Adrenal gland (tissue), 9 donors: ENCODE measurements at regions not wholly inside any gene's neighbourhood (a gene's known extent, or its start where the extent isn't known, plus 50 kb on each side); places are given as distances from the start of the nearest gene placed in this dataset.

Experiments used
- DNase-seq, 7 donors: peaks; one replicate each; pipeline ENCODE4 v3.0.0-alpha.2; 2019 to 2020
- H3K27ac ChIP-seq, 5 donors: fragments of 200-600 bp; sonication (generic) in 4 of 5; 1 replicate in 3 of 5; 2 replicates in 2 of 5; pipeline versions ENCODE4 v1.5.1 to v1.8.0; 2016 to 2020; ENCODE audit warnings: mild to moderate bottlenecking in 1 of 5
- H3K27me3 ChIP-seq: fragments of 200-600 bp; 2 replicates; pipeline ENCODE4 v1.8.0; 2021
- H3K36me3 ChIP-seq, 2 donors: fragments of 200-600 bp; replicated peaks in 1 of 2; 1 replicate in 1 of 2; 2 replicates in 1 of 2; pipeline versions ENCODE4 v1.5.1 to v1.8.0; 2018 to 2022
- H3K4me1 ChIP-seq, 2 donors: fragments of 200-600 bp; replicated peaks in 1 of 2; 1 replicate in 1 of 2; 2 replicates in 1 of 2; pipeline versions ENCODE4 v1.5.1 to v1.8.0; 2018 to 2021
- H3K4me3 ChIP-seq, 4 donors: fragments of 200-600 bp; sonication (generic) in 3 of 4; one replicate each; pipeline ENCODE4 v1.5.1; 2016 to 2018
- H3K9me3 ChIP-seq, 3 donors: fragments of 200-600 bp; sonication (generic) in 1 of 3; replicated peaks in 1 of 3; 1 replicate in 2 of 3; 2 replicates in 1 of 3; pipeline versions ENCODE4 v1.5.1 to v1.8.0; 2016 to 2021
- POLR2A ChIP-seq, 2 donors: fragments of 450-650 bp; IDR thresholded peaks; one replicate each; pipeline ENCODE4 v1.6.1; 2017; ENCODE audit warnings: antibody characterized with exemption in 2 of 2, mild to moderate bottlenecking in 2 of 2, moderate library complexity in 1 of 2
- WGBS, 4 donors: extraction: QIAGEN DNeasy Blood & Tissue Kit in 2 of 4; methylation state at CpG; one replicate each; pipeline versions ENCODE4 v1.1.5 to v1.1.7; 2013 to 2017; 5-methylcytosine and 5-hydroxymethylcytosine counted together
- intact Hi-C, 2 donors: fragments of 100-400 bp; cut with DNase I; formaldehyde crosslinking; loops; one replicate each; pipeline versions ENCODE4 v1.14.1 to v1.15.0; 2022 to 2023
- TF ChIP-seq, protein P1 (sequence below), 6 experiments: fragments of 450-650 bp in 4 of 6; fragments of 200-600 bp in 2 of 6; sonication (generic) in 1 of 6; IDR thresholded peaks; 1 replicate in 5 of 6; 2 replicates in 1 of 6; pipeline versions ENCODE4 v1.5.1 to v1.8.0; 2016 to 2021; ENCODE audit warnings: antibody characterized with exemption in 6 of 6, mild to moderate bottlenecking in 2 of 6, moderate library complexity in 1 of 6
- donor health status: healthy with polysubstance abuse.
- donor health status: Bipolar disorder and iron deficiency.
- donor health status: DM: yes; HTN: yes; CAD: no.
- donor health status: DM: no; HTN: no; CAD: no.
- donor health status: DM: no; HTN: no; CAD: no.

DNA sequence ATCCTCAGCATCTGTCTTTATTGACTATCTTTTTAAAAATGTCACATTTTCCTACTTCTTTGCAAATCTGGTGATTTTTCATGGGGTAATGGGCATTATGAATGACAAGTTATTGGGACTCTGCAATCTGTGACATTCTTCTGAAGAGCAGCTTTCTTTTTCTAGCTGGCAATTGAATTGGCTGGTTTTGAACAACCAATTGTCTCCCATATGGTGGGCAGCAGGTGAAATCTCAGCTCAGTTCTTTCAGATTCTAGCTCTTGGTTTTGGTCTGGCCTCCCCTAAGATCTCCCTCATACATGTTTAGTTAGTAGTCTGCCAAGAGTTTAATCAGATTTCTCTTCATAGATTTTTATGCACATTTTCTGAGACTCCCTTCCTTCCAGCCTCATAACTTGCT is 107.9 kb upstream of the EPB41L3 start:
- Histone ChIP-seq H3K4me3 (no peak overlapping the region), H3K36me3 (no peaks in the 10 kb centered on the region), H3K27me3 (no peaks in the 10 kb centered on the region), H3K9me3 (no peaks in the 10 kb centered on the region), H3K27ac (no peak overlapping the region), H3K4me1 (no peaks in the 10 kb centered on the region)
- intact Hi-C loops = no loop called here
- no peak for TF ChIP-seq POLR2A (IDR thresholded peaks at IDR 0.05)
- TF ChIP-seq, protein P1, sequence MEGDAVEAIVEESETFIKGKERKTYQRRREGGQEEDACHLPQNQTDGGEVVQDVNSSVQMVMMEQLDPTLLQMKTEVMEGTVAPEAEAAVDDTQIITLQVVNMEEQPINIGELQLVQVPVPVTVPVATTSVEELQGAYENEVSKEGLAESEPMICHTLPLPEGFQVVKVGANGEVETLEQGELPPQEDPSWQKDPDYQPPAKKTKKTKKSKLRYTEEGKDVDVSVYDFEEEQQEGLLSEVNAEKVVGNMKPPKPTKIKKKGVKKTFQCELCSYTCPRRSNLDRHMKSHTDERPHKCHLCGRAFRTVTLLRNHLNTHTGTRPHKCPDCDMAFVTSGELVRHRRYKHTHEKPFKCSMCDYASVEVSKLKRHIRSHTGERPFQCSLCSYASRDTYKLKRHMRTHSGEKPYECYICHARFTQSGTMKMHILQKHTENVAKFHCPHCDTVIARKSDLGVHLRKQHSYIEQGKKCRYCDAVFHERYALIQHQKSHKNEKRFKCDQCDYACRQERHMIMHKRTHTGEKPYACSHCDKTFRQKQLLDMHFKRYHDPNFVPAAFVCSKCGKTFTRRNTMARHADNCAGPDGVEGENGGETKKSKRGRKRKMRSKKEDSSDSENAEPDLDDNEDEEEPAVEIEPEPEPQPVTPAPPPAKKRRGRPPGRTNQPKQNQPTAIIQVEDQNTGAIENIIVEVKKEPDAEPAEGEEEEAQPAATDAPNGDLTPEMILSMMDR (IDR thresholded peaks at IDR 0.05) = no peak
- no peak for DNase-seq

DNA sequence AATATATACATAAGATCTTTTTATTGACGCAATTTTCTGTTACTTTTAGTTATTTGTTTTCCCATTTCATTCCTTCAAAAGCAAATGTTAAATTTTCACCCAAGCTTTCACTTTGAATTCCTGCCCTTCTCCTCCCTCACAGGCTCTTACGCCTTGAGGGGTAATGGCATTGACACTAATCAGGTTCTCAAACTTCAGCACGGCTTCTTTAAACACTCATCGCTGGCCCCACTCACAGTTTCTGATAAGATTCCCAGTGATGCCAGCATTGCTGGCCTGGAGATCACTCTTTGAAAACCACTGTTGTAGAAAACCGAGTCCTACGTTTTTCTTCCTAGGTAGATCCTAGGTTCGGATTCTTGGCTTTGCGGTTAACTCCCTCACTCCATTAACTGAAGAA is 105.6 kb upstream of the EPB41L3 start:
- 86 to 92% (median 91%) methylated on average over 8 of the region's 8 CpGs for WGBS, 4 donors
- H3K4me3 ChIP-seq = no peak overlapping the region
- no peak overlapping the region for H3K27ac ChIP-seq
- H3K27me3 ChIP-seq = no peaks in the 10 kb centered on the region
- TF ChIP-seq, protein P1 (IDR thresholded peaks at IDR 0.05) = no peak
- no peak for TF ChIP-seq POLR2A (IDR thresholded peaks at IDR 0.05)
- no peaks in the 10 kb centered on the region for H3K9me3 ChIP-seq
- H3K4me1 ChIP-seq = no peaks in the 10 kb centered on the region
- intact Hi-C loops = no loop called here
- DNase-seq = no peak
- H3K36me3 ChIP-seq = no peaks in the 10 kb centered on the region

DNA sequence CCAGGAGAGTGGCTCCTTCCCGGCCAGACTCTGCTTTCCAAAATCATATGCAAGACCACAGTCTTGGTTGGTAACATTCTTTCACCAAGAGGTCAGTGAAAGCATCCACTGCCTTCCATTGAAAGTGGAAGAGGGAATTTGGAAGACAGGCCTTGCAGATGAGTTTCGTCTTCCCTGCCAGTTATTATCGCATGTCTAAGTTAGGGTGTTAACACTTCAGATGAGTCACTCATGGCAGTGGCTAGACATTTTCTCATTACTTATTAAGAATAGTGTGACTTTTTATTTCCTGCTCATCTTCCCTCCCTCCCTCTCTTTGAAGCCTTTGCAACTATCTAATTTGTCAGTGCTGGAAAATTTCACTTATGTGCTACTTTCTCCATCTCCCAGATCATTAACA is 102.9 kb upstream of the EPB41L3 start:
- TF ChIP-seq, protein P1 (IDR thresholded peaks at IDR 0.05) = no peak
- TF ChIP-seq POLR2A (IDR thresholded peaks at IDR 0.05) = no peak
- intact Hi-C loops = no loop called here
- H3K9me3 ChIP-seq = no peaks in the 10 kb centered on the region
- DNase-seq = no peak
- 45 to 77% (median 73%) methylated on average over 3 of the region's 3 CpGs for WGBS, 4 donors
- no peaks in the 10 kb centered on the region for H3K27me3 ChIP-seq
- H3K27ac ChIP-seq = no peak overlapping the region
- no peaks in the 10 kb centered on the region for H3K4me1 ChIP-seq
- no peak overlapping the region for H3K4me3 ChIP-seq
- no peaks in the 10 kb centered on the region for H3K36me3 ChIP-seq

DNA sequence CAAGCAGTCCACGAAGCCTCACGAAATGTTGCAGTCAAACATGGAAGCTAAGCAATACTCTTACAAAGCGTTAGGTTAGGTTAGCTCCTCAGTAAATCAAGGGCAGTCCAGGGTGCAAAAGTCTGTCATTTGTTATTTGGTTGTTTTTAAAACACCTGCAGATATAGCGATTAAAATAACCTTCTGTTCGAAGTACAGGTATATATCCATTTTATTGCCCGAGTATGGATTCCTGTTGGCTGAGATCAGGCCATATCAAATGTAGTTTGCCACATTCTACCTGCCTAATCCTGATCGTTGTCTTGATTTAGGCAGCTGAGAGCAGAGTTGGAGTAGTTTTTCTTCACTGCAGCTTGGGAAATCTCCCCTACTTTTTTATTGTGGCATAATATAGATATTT is 99.5 kb upstream of the EPB41L3 start:
- 77 to 86% (median 84%) methylated on average over 7 of the region's 7 CpGs for WGBS, 4 donors
- intact Hi-C loops = no loop called here

More for the DNA sequence above, 99.5 kb upstream of the EPB41L3 start:
- DNase-seq = no peak
- Histone ChIP-seq H3K4me3 (no peak overlapping the region), H3K36me3 (no peaks in the 10 kb centered on the region), H3K27me3 (no peaks in the 10 kb centered on the region), H3K27ac (no peak overlapping the region), H3K4me1 (no peaks in the 10 kb centered on the region), H3K9me3 (no peaks in the 10 kb centered on the region)
- TF ChIP-seq, protein P1 (IDR thresholded peaks at IDR 0.05) = no peak
